Uterus (tissue), 2 donors: ENCODE measurements at regions not wholly inside any gene's neighbourhood (a gene's known extent, or its start where the extent isn't known, plus 50 kb on each side); places are given as distances from the start of the nearest gene placed in this dataset.

Source experiments
- CTCF ChIP-seq, 4 experiments: fragments of 200-600 bp in 2 of 4; fragments of 450-650 bp in 2 of 4; sonication (generic) in 2 of 4; IDR thresholded peaks; one replicate each; pipeline ENCODE4 v1.5.1; 2016 to 2019; ENCODE audit warnings: antibody characterized with exemption in 4 of 4, mild to moderate bottlenecking in 2 of 4, moderate library complexity in 1 of 4
- POLR2A ChIP-seq, 2 donors: fragments of 450-650 bp; IDR thresholded peaks; one replicate each; pipeline ENCODE4 v1.6.1; 2016; ENCODE audit warnings: antibody characterized with exemption in 2 of 2, mild to moderate bottlenecking in 1 of 2, moderate library complexity in 1 of 2

DNA sequence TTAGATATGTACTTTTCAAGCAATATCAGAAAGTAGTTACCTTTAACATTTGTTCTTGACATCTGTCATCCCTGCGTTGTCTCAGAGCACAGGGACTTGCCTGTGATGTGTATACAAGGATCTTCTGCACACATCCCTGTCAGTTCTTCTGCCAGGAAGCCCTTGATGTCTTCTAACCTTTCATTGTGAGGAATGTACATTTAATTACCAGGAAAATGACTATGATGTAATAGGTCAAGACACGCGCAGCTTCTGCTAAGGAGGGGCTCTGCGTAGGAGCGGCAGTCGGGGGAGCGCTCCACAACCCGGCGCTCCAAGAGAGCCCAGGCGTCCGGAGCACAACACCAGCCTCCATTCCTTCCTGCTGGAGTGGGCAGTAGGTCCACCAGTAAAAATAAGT, 119.7 kb downstream of the IRX2 start:
- TF ChIP-seq CTCF (IDR thresholded peaks at IDR 0.05): no peak
- TF ChIP-seq POLR2A (IDR thresholded peaks at IDR 0.05): no peak
